ENCODE measurements at regions not wholly inside any gene's neighbourhood (a gene's known extent, or its start where the extent isn't known, plus 50 kb on each side); places are given as distances from the start of the nearest gene placed in this dataset.

DNA sequence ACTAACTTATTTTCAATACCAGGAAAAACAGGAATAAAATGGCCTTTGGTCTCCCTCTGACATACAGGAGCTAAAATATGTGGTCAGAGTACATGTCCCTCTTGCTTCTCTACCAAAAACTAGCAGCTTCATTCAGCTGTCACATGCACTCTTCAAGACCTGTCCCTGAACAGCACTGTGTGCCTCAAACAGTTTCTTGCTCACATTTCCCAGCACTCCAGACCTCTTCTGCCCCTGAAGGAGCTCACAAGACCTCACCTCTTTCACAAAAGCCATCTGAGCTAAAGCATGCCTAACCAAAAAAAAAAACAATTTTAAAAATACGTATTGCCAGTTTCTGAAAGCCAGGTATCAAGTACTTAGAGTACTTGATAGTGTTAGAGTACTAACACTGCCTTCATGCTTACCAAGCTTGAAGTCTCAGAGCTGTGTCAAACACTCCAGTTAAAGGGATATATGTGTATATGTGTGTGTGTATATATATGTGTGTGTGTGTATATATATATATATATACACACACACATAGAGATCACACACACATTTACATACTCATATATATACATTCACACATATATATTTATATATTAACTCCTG is 148.3 kb upstream of the POU3F2 start:
- Histone ChIP-seq H3K27ac (ENCODE audit: low read depth, low read length) (no peak overlapping the region), H3K9me3 (ENCODE audit: control insufficient read depth, insufficient read depth, low read length) (no peaks in the 10 kb centered on the region), H3F3A (ENCODE audit: control insufficient read depth, insufficient read depth) (no peaks in the 10 kb centered on the region), H3K9me2 (replicated peaks; ENCODE audit: control insufficient read depth, low read length) (no peaks in the 10 kb centered on the region), H3K36me3 (ENCODE audit: control insufficient read depth, low read length) (no peaks in the 10 kb centered on the region), H3K79me2 (ENCODE audit: control insufficient read depth, low read length) (no peaks in the 10 kb centered on the region), H4K20me1 (ENCODE audit: control insufficient read depth, insufficient read depth, low read depth, low read length) (no peaks in the 10 kb centered on the region), H3K4me2 (ENCODE audit: low read length) (no peak overlapping the region), H3K4me3 (ENCODE audit: low read length) (no peak overlapping the region), H3K4me1 (ENCODE audit: control insufficient read depth, low read length) (no peaks in the 10 kb centered on the region), H3K27me3 (ENCODE audit: control insufficient read depth, low read length) (no peaks in the 10 kb centered on the region)
- no peak for TF ChIP-seq CTCF (IDR thresholded peaks at IDR 0.05; ENCODE audit: low read depth, low read length, poor library complexity, severe bottlenecking)
- TF ChIP-seq EZH2phosphoT487 (IDR thresholded peaks at IDR 0.05; ENCODE audit: borderline replicate concordance, low read length): no peak

GRCh38 chr6:98687752-98688151 is 146.6 kb upstream of the POU3F2 start:
- no peak overlapping the region for H3K4me3 ChIP-seq (ENCODE audit: low read length)

GRCh38 chr6:98695091-98695801 is 139.1 kb upstream of the POU3F2 start:
- TF ChIP-seq EZH2phosphoT487 (IDR thresholded peaks at IDR 0.05; ENCODE audit: borderline replicate concordance, low read length) (no peak), CTCF (IDR thresholded peaks at IDR 0.05; ENCODE audit: low read depth, low read length, poor library complexity, severe bottlenecking) (no peak)
- Histone ChIP-seq H3K27ac (ENCODE audit: low read depth, low read length) (no peak overlapping the region), H3K4me2 (ENCODE audit: low read length) (no peak overlapping the region)

More at GRCh38 chr6:98687752-98688151, 146.6 kb upstream of the POU3F2 start:
- TF ChIP-seq EZH2phosphoT487 (IDR thresholded peaks at IDR 0.05; ENCODE audit: borderline replicate concordance, low read length) (no peak), CTCF (IDR thresholded peaks at IDR 0.05; ENCODE audit: low read depth, low read length, poor library complexity, severe bottlenecking) (no peak)
- H3F3A ChIP-seq (ENCODE audit: control insufficient read depth, insufficient read depth): no peaks in the 10 kb centered on the region
- no peak overlapping the region for H3K27ac ChIP-seq (ENCODE audit: low read depth, low read length)
- H3K27me3 ChIP-seq (ENCODE audit: control insufficient read depth, low read length): no peaks in the 10 kb centered on the region
- no peaks in the 10 kb centered on the region for H3K4me1 ChIP-seq (ENCODE audit: control insufficient read depth, low read length)
- H3K36me3 ChIP-seq (ENCODE audit: control insufficient read depth, low read length): no peaks in the 10 kb centered on the region
- no peaks in the 10 kb centered on the region for H4K20me1 ChIP-seq (ENCODE audit: control insufficient read depth, insufficient read depth, low read depth, low read length)
- no peaks in the 10 kb centered on the region for H3K79me2 ChIP-seq (ENCODE audit: control insufficient read depth, low read length)
- no peaks in the 10 kb centered on the region for H3K9me3 ChIP-seq (ENCODE audit: control insufficient read depth, insufficient read depth, low read length)
- H3K9me2 ChIP-seq (replicated peaks; ENCODE audit: control insufficient read depth, low read length): no peaks in the 10 kb centered on the region
- no peak overlapping the region for H3K4me2 ChIP-seq (ENCODE audit: low read length)

More at GRCh38 chr6:98695091-98695801, 139.1 kb upstream of the POU3F2 start:
- Histone ChIP-seq H3K9me3 (ENCODE audit: control insufficient read depth, insufficient read depth, low read length) (no peaks in the 10 kb centered on the region), H3K79me2 (ENCODE audit: control insufficient read depth, low read length) (no peaks in the 10 kb centered on the region), H3K27me3 (ENCODE audit: control insufficient read depth, low read length) (no peaks in the 10 kb centered on the region), H4K20me1 (ENCODE audit: control insufficient read depth, insufficient read depth, low read depth, low read length) (no peaks in the 10 kb centered on the region), H3K9me2 (replicated peaks; ENCODE audit: control insufficient read depth, low read length) (no peaks in the 10 kb centered on the region), H3K4me1 (ENCODE audit: control insufficient read depth, low read length) (no peaks in the 10 kb centered on the region), H3K4me3 (ENCODE audit: low read length) (no peak overlapping the region), H3F3A (ENCODE audit: control insufficient read depth, insufficient read depth) (no peaks in the 10 kb centered on the region), H3K36me3 (ENCODE audit: control insufficient read depth, low read length) (no peaks in the 10 kb centered on the region)
